ENCODE measurements at regions not wholly inside any gene's neighbourhood (a gene's known extent, or its start where the extent isn't known, plus 50 kb on each side); places are given as distances from the start of the nearest gene placed in this dataset.

- no peak for TF ChIP-seq CTCF (IDR thresholded peaks at IDR 0.05; ENCODE audit: low read depth, low read length)
- no peak for TF ChIP-seq EZH2phosphoT487 (IDR thresholded peaks at IDR 0.05; ENCODE audit: low read depth)
These were observed 97.0 kb upstream of the LIPC start for GRCh38 chr15:58334803-58335202.

Data from OCI-LY3 (cell line).